ENCODE measurements at regions not wholly inside any gene's neighbourhood (a gene's known extent, or its start where the extent isn't known, plus 50 kb on each side); places are given as distances from the start of the nearest gene placed in this dataset.

DNA sequence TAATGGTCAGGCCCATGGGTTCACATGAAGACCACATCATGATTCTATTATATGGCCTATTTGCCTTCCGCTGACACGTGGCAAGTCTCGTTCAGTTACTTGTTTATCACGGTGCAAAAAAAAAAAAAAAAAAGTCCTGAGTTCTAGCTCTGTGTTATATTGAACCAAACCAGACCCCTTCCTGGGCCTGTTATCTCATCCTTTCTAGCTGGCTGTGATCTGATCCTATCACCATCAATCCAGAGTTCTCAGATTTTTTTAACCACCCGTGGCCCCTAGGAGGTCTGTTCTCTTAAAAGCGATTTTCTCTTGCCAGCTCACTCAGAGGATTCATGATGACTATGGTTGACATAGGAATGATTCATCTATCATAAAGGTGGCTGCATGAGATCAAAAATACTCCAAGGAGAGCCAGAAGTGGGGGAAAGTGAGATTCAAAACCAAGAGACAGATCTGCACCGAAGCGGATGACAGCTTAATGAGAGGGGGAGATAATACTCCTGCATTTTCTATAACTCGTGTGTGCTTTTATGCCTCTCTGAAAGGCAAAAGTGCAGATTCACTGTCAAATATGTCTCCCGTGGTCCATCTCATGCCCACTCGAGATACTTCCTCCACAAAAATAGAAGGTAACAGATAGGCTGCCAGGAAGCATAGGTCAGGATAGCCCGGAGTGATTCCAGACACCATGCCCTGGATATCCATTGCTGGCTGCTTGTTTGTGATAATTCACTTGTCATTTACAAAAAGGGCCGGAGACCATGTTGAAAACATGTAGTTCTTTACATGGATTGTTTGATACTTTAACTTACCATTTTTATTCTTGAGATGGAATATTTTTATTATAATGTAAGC is 505.7 kb upstream of the KLHL29 start:
- in situ Hi-C loops (cut with MboI; ENCODE audit: low pct_unique_long_range_greater_than_20kb, low sequenced_read_pairs) = no loop called here
- no peak for DNase-seq

DNA sequence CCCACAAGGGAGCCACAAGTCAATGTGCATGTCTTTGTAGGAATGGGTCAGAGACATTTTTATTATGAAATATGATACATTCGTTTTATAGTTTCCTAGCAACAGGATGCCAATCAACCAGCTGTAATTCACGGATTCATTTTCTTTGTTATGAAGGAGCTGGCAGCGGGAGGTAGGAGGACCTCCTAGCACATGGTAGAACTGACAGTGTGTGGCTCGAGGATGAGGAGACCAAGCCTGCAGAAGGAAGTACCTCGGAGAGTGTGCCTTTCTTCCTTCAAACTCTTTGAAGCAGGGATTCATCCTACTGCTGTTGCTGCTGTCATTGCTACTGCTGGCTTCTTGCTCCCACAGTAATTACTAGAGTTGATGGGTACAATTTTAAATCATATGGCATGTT is 504.8 kb upstream of the KLHL29 start:
- no peak for DNase-seq
- in situ Hi-C loops (cut with MboI; ENCODE audit: low pct_unique_long_range_greater_than_20kb, low sequenced_read_pairs) = no loop called here

DNA sequence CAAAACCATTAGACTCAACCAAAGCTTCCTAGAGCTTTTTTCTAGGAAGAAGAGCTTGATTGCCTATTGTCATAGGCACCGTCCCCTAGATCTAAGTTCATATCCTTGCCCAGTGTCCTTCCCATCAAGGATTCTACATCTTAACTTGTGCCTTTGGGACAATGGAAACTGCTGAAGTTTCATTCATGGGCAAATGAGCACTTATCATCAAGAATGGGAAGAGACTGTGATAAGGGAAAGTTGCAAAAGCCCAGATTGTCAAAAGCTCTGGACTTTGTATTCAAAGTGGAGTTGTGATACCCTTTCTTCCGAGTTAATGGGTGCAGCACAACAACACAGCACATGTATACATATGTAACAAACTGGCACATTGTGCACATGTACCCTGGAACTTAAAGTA is 503.0 kb upstream of the KLHL29 start:
- in situ Hi-C loops (cut with MboI; ENCODE audit: low pct_unique_long_range_greater_than_20kb, low sequenced_read_pairs) = no loop called here
- DNase-seq = no peak

DNA sequence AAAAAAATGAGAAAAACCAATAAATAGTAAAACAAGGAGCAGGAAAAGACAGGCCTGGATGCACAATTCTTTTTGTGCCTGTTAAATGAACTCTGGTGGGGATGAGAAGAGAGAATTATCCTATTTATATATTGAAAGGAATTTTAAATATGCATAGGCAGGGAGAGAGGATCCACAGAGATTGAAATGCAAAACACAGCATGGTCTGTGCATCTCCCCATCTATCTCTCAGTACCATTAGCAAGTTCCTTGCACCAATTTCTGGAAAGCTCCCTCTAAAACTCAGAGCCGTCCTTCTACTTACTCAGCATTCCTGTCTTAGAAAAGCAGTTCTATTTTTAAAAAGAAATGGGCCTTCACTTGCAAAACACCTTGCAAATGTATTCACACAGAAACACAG is 502.3 kb upstream of the KLHL29 start:
- in situ Hi-C loops (cut with MboI; ENCODE audit: low pct_unique_long_range_greater_than_20kb, low sequenced_read_pairs) = no loop called here
- DNase-seq = no peak

DNA sequence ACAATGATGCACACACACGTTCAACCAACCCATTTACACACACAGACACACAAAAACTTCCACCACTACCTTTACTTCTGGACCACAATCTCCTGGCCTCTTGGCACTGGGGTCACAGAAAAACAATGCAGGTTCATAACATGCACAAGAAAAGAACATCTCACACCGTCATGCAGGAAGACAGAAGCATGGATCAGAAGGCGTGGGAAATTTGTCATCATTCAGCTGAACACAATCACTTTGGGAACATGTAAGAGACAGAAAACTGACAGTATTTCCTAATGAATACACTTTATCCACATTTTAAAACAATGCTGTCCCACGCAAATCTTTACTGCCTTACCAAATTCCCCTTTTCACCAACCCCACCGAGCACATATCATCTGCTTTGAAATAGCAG is 501.9 kb upstream of the KLHL29 start:
- in situ Hi-C loops (cut with MboI; ENCODE audit: low pct_unique_long_range_greater_than_20kb, low sequenced_read_pairs) = no loop called here

DNA sequence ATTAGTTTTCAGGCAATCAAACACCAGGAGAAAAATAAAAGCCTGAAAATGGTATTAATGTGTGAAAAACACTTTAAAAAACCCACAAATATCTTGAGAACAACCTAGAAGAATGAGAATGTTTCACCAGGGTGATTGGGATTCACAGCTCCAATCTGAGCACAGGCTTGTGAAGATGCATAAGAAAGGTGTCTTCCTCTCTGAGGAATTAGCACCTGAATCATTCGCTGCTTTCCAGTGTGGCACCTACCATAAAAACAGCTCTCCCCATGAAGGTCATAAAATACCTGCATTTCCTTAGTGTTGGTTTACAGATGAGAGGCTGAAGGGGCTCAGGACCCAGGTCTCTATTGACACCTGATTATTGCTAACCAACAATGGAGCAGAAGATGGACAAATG is 499.7 kb upstream of the KLHL29 start:
- no peak for DNase-seq
- in situ Hi-C loops (cut with MboI; ENCODE audit: low pct_unique_long_range_greater_than_20kb, low sequenced_read_pairs) = no loop called here

More for the DNA sequence above, 501.9 kb upstream of the KLHL29 start:
- DNase-seq = no peak

DNA sequence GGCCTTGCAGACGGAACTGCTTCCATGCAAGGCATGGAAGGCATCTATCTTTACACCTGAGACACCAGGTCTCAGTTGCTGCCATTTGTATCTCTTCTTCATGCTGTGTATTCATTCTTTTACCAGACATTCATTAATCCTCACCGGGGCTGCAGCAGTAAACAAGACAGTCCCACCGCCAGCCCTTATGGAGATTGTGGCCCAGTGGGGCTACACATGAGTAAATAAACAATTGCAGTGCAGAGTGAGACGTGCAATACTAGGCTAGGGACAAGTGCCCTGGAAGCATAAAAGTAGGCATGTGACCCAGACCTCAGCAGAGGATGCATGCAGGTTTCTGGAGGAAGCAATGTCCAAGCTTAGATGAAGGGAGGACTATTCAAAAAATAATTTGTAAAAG is 497.6 kb upstream of the KLHL29 start:
- DNase-seq = no peak
- in situ Hi-C loops (cut with MboI; ENCODE audit: low pct_unique_long_range_greater_than_20kb, low sequenced_read_pairs) = no loop called here

DNA sequence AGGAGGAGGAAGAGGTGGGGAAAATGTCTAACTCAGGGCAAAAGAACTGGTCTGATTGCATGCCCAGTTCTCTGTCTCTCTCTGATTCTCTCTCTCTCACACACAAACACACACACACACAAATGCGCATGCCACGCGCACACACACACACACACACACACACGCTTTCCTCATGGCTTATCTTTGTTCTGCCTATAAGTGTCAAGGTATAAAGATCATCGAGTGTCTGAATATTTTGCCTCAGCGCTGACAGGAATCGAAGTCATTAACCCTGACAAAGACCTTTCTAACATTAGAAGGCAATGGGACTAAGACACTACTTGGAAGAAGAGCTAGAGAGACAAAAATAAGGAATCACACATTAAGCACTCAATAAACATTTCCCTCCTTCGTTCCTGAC is 497.1 kb upstream of the KLHL29 start:
- no peak for DNase-seq
- in situ Hi-C loops (cut with MboI; ENCODE audit: low pct_unique_long_range_greater_than_20kb, low sequenced_read_pairs) = no loop called here

DNA sequence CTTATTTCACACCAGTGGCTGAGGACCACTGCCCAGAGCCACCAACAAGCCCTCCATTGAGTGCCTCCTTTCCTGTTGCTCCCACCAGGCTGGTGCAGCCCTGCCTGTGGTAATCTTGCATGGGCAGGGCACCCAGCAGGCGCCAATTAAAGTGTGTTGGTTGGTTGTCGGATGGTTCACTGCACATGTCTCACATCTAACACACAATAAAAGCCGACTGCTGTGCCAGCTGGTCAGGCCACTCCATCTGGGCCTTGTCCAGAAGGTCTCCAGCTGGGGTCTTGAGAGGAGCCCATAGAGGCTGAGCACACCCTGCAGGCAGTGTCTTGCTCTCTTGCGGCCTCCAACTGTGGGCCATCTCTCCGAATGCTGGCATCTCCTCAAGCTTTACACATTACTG is 494.8 kb upstream of the KLHL29 start:
- no peak for DNase-seq
- in situ Hi-C loops (cut with MboI; ENCODE audit: low pct_unique_long_range_greater_than_20kb, low sequenced_read_pairs) = no loop called here

DNA sequence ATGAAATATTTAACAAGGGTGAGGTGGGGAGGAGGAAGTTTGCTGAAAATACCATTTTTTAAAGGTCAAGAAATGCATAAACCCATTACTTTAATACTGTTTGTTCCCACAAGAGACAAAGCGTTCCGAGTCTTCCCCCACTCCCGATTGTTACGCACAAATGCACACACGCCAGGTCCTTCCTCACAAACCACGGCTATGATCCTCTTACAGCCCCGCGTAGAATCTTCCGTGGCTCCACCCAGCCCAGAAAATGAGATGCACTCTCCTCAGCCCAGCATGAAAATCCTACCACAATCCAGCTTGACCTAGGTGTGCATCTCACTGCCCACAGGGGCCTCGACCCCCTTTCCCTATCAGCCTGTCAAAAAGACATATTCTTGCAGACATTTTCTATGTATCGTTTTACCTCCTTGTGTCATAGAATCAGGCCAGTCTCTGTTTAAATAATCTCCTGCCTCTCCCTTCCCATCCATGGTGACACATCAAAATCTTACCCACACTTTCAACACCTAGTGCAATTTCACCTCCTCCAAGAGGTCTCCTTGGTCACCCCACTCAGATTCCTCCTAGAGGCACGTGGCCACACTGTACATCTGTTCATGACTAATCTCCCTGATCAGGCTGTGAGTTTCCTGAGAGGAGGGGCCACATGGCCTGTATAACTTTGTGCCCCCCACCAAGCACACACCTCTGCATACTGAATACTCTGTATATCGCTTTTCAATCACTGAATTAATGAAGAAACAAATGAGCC is 491.0 kb upstream of the KLHL29 start:
- in situ Hi-C loops (cut with MboI; ENCODE audit: low pct_unique_long_range_greater_than_20kb, low sequenced_read_pairs) = no loop called here

DNA sequence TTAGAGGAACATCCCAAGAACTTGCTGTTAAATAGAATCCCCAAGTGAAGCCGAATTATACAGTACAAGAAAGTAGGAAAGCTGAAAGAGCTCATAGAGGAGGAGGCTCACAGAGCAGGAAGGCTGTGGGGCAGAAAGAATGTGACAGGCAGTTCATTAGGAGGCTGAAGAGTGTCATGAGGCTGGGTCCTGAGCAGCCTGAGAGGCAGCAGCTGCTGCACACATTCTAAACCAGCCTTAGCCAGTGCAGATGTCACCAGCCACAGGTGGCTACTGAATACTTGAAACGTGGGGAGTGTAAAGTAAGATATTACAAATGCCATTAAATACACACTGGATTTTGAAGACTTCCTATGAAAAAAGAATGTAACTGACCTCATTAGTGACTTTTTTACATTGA is 490.2 kb upstream of the KLHL29 start:
- no peak for DNase-seq

More for the DNA sequence above, 491.0 kb upstream of the KLHL29 start:
- DNase-seq = no peak

DNA sequence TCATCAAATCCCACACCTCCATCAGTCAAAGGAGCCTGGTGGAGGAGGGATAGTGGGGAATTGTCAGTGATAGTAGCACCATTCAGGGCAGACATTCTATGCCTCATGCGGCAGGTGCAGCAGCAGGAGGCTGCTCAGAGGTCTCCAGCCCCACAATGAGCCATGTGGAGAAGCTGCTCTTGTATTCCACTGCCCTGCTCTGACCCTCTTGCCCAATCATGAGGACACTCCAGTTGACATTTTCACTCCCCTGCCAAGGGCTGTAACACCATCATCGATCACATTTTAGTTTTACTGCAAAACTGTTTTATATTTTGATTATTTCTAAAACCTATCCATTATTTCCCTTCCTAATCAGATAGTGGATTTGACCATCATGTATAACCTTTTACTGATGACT is 487.6 kb upstream of the KLHL29 start:
- in situ Hi-C loops (cut with MboI; ENCODE audit: low pct_unique_long_range_greater_than_20kb, low sequenced_read_pairs) = no loop called here

More for the DNA sequence above, 490.2 kb upstream of the KLHL29 start:
- in situ Hi-C loops (cut with MboI; ENCODE audit: low pct_unique_long_range_greater_than_20kb, low sequenced_read_pairs) = no loop called here

DNA sequence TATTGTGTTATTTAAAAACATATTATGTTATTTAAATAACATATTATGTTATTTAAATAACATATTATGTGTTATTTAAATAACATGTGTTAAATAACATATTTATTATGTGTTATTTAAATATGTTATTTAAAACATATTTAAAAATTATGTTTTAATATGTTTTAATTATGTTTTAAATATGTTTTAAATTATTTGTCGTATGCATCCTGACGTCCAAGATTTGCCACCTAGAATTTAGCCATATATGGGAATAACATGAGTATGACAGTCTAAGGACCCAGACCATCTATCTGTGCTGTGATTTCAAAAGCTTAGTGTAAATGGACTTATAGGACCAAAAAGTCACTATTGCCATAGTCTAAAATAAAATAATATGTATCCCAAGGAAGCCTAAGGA is 484.3 kb upstream of the KLHL29 start:
- in situ Hi-C loops (cut with MboI; ENCODE audit: low pct_unique_long_range_greater_than_20kb, low sequenced_read_pairs) = no loop called here

More for the DNA sequence above, 487.6 kb upstream of the KLHL29 start:
- no peak for DNase-seq

DNA sequence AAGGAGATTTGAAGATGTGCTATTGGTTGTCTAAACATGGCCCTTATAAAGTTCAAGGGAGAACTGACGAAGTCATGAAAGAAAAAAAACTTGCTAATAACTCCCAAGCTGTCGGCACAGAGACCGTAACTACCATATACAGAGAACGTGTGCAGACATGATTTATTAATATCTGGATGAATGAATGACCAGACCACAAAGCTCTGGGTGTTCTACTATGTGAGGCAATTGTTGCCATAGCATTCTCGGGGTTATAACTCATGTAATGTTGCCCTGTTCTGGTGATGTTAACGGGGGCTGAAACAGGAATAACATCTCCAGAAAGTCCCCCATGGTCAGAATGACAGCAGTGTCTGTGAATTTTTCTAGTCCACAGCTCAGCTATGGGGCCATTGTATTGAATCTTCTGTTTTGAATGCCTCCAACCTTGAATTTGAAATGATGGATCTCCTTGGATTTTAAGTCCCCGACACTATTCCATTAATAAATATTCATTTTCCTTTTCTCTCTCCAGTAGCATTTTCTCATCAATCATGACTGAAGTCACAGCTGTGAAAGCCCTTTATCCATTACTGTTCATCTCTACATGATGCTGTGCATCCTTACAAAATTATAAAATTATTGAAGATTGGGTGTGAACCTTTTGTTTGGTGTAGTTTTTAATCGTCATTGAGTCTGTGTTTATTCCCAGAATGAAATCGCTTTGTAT is 483.4 kb upstream of the KLHL29 start:
- in situ Hi-C loops (cut with MboI; ENCODE audit: low pct_unique_long_range_greater_than_20kb, low sequenced_read_pairs) = no loop called here
- DNase-seq = no peak

More for the DNA sequence above, 484.3 kb upstream of the KLHL29 start:
- DNase-seq = no peak

DNA sequence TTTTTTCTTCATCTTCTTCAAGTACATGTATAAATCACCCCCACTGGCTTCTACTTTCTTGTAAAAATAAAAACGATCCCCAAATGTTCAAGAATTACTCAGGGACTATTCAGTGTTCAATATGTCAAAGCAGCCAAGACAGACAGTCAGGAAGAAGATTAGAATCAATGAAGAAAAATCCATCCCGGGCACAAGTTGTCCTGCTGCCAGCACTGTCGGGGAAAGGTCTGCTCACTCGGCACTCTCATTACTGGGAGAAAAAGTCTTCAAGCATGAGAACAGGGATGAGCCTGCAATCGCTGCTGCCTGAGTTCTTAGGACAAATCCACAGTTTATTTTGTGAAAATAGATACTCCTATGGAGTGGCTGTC is 482.8 kb upstream of the KLHL29 start:
- no peak for DNase-seq
- in situ Hi-C loops (cut with MboI; ENCODE audit: low pct_unique_long_range_greater_than_20kb, low sequenced_read_pairs) = no loop called here

DNA sequence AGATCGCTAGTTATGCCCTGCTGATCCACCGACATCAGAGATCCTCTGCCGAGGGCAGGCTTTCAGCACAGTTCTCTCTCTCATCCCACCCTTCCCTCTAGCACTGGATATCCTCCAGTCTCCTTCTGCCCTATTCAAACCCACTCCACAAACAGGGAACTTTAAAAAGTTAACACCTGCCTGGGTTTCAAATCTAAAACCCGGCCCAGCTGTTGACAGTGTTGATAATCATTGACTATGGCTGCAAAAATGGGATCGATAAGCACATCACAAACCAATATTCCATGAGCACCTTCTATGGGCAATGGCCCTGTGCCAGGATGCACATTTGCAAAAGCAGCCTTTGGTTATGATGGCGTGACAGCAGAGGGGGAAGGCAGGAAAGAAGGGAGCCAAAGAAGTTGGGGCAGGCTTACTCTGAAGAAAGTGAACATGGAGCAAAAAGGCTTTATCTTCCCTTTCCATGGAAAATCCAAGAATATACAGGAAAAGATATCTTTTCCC is 482.3 kb upstream of the KLHL29 start:
- DNase-seq = no peak

DNA sequence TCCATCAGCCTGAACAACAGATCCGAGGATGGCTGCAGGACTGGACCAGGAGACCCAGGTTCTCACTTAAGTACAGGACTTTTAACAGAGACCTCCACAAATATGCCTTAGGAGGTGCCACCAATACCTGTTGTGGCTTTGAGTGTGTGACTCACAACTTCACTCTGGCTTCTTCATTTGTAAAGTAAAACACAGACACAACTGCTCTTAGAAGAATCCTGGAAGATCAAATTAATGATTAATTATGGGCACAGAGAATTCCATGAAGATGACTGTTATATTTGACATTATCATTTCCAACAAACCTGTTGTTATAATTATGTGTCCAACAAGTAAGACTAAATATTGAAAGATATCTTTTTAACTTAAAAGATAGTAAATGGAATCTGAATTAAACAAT is 481.4 kb upstream of the KLHL29 start:
- in situ Hi-C loops (cut with MboI; ENCODE audit: low pct_unique_long_range_greater_than_20kb, low sequenced_read_pairs) = no loop called here
- no peak for DNase-seq

More for the DNA sequence above, 482.3 kb upstream of the KLHL29 start:
- in situ Hi-C loops (cut with MboI; ENCODE audit: low pct_unique_long_range_greater_than_20kb, low sequenced_read_pairs) = no loop called here

DNA sequence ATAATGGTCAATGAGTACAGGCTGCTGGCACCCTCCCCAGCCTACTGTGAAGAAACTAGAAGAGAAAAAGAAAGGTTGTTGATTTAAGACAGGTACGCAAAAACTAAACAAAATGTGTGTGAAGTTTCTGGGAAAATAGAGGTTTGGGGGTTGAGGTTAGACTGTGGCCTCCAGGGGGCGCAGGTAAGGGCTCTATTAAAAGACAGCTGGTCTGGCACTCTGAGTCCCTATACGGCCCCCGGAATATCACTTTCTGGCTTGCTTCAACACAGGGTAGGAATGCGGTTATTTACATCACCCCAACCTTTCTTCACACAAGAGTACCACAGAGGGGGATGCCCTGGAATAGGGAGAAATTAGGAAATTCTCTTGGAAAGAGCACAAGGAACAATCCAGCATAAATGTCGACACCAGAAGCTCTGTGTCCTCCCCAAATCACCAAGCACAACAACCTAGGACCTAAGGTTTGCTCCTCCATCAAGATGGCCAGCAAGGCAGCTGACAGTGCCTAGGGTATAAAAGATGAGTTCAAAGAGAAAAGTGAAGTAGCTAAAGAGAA is 480.8 kb upstream of the KLHL29 start:
- in situ Hi-C loops (cut with MboI; ENCODE audit: low pct_unique_long_range_greater_than_20kb, low sequenced_read_pairs) = no loop called here
- DNase-seq = peak; percentile 29

DNA sequence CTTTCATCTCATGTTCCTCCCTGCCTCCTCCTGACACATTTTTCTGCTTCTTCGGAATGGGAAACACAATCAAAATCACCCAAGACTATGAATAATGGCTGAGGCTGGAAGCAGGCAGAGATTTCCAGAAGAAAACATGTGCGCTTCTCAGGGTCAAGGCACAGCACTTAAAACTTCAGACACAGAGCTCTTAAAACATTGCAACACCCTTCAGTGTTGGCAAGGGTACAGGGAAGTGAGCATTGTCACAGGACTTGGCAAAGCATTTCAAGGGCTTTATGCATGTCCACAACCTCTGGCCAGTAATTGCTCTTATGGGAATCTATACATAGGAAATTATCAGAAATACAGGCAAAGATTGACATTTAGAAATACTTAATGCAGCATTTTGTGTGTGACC is 477.6 kb upstream of the KLHL29 start:
- no peak for DNase-seq
- in situ Hi-C loops (cut with MboI; ENCODE audit: low pct_unique_long_range_greater_than_20kb, low sequenced_read_pairs) = no loop called here
